CD1c-positive myeloid dendritic cell (primary cell): ENCODE measurements at regions not wholly inside any gene's neighbourhood (a gene's known extent, or its start where the extent isn't known, plus 50 kb on each side); places are given as distances from the start of the nearest gene placed in this dataset.
"Not testable (repeated sequence)": the region's sequence is repeated elsewhere in the genome, so short reads cannot be mapped to it uniquely, and the experiment has no call there.

Source experiments
- DNase-seq: peaks from one replicate; pipeline ENCODE4 v3.0.0-alpha.2; 2016; ENCODE audit errors: extremely low spot score

GRCh38 chr16:9141813-9142212 is 50.4 kb downstream of the HAPSTR1 start:
- DNase-seq, result no peak

GRCh38 chr16:9144106-9144505 is 52.7 kb downstream of the HAPSTR1 start:
- no peak for DNase-seq

GRCh38 chr16:9148374-9149015 is 57.1 kb downstream of the HAPSTR1 start:
- DNase-seq, result no peak

GRCh38 chr16:9151074-9151473 is 59.6 kb downstream of the HAPSTR1 start:
- DNase-seq, result no peak

- DNase-seq, result no peak
These were observed 60.2 kb downstream of the HAPSTR1 start for GRCh38 chr16:9151597-9151996.

GRCh38 chr16:9152649-9153501 is 61.4 kb downstream of the HAPSTR1 start:
- DNase-seq, result no peak

GRCh38 chr16:9153502-9153864 is 62.0 kb downstream of the HAPSTR1 start:
- DNase-seq, result no peak

GRCh38 chr16:9154567-9155410 is 63.3 kb downstream of the HAPSTR1 start:
- DNase-seq, result no peak

GRCh38 chr16:9155871-9156270 is 64.4 kb downstream of the HAPSTR1 start:
- no peak for DNase-seq

- peak; percentile 58 for DNase-seq
These were observed 68.6 kb downstream of the HAPSTR1 start for GRCh38 chr16:9159839-9160550.

GRCh38 chr16:9160551-9160911 is 69.1 kb downstream of the HAPSTR1 start:
- no peak for DNase-seq

GRCh38 chr16:9165681-9166080 is 74.2 kb downstream of the HAPSTR1 start:
- DNase-seq, result no peak

- not testable (repeated sequence) for DNase-seq
These were observed 75.0 kb downstream of the HAPSTR1 start for GRCh38 chr16:9166326-9166993.

GRCh38 chr16:9169094-9169493 is 77.7 kb downstream of the HAPSTR1 start:
- DNase-seq, result no peak

GRCh38 chr16:9170470-9170869 is 79.0 kb downstream of the HAPSTR1 start:
- DNase-seq, result no peak

- DNase-seq, result no peak
These were observed 85.3 kb downstream of the HAPSTR1 start for GRCh38 chr16:9176547-9177418.

GRCh38 chr16:9177861-9178260 is 86.4 kb downstream of the HAPSTR1 start:
- no peak for DNase-seq

- DNase-seq, result no peak
These were observed 92.4 kb downstream of the HAPSTR1 start for GRCh38 chr16:9183682-9184353.

GRCh38 chr16:9184354-9184690 is 92.9 kb downstream of the HAPSTR1 start:
- DNase-seq, result no peak

GRCh38 chr16:9185381-9185780 is 93.9 kb downstream of the HAPSTR1 start:
- no peak for DNase-seq
